HG03045 (cell line): ENCODE measurements at regions not wholly inside any gene's neighbourhood (a gene's known extent, or its start where the extent isn't known, plus 50 kb on each side); places are given as distances from the start of the nearest gene placed in this dataset.
"Not testable (repeated sequence)": the region's sequence is repeated elsewhere in the genome, so short reads cannot be mapped to it uniquely, and the experiment has no call there.

Experiments used
- ATAC-seq: cut with Tn5 transposase; IDR thresholded peaks from one replicate; pipeline ENCODE4 v1.9.1; 2021; ENCODE audit warnings: mild to moderate bottlenecking, moderate library complexity; ENCODE audit not compliant: unreplicated experiment

DNA sequence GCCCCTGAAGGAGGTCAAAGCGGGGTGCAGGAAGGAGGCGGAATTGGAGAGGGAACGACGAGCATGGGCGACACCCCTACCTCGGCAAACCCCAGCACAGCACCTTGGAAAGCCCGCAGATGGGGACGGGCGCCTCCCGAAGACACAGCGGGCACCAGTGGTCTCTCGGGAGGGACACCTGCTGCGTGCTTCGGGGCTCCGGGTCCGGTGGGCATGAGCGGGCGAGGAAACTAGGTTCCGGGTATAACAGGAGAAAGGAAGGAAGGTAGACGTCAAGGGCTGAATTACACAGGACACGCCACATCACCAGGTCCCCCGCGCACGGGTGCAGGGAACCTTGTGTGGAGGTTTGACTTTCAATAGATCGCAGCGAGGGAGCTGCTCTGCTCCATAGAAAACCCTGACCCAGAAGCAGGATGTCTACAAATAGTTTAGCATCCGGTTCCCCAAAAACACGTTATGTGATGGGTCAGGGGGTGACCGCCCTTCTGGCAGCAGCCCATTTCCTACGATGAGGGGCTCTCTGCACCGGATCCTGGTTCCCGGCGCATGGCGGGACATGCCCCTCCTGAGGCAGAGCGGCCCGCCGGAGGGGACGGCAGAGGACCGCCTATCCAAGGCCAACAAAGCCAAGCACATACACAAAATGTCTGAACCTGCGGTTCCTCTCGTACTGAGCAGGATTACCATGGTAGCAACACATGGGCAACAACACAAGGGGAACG, 196.9 kb downstream of the ALG10 start:
- ATAC-seq = peak; percentile 26

DNA sequence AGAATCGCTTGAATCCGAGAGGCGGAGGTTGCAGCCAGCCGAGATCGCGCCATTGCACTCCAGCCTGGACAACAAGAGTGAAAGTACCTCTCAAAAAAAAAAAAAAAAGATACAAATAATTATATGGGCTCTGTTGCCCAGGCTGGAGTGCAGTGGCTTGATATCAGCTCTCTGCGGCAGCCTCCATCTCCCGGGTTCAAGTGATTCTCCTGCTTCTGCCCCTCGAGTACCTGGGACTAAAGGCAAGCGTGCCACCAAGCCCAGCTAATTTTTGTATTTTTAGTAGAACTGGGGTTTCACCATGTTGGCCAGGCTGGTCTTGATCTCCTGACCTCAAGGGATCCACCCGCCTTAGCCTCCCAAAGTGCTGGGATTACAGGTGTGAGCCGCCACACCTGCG, 197.8 kb downstream of the ALG10 start:
- not testable (repeated sequence) for ATAC-seq

DNA sequence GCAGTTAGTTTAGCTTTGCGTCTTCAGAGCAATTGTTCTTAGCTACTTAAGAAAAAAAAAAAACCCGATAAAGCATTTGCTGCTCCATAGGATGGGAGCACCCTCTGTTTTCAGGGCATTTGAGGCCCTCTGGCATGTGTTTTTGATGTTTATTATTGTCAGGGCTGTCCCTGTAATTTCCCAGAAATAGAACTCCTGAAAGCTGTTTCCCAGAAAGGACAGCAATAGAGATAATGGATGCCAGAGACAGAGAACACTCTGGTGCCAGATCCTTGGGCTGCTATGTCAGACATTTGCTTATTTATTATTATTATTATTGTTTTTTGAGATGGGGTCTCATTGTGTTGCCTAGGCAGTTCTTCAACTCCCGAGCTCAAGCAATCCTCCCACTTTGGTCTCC, 201.3 kb downstream of the ALG10 start:
- ATAC-seq = no peak

DNA sequence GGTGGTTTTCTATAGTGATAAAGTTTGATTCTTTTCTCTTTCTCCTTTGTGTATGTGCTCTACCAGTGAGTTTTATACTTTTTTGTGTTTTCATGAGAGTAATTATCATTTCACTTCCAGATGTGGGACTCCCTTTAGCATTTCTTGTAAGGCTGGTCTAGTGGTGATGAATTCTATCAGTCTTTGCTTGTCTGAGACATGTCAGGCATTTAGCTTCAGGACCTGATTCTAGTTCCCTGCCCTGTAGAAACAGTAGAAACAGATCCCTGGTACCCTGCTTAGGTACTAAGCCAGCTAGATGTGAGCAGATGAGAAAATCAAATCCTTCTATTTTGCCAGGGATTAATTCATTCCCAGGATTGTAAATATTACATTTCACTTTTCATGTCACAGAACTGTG, 203.7 kb downstream of the ALG10 start:
- not testable (repeated sequence) for ATAC-seq

DNA sequence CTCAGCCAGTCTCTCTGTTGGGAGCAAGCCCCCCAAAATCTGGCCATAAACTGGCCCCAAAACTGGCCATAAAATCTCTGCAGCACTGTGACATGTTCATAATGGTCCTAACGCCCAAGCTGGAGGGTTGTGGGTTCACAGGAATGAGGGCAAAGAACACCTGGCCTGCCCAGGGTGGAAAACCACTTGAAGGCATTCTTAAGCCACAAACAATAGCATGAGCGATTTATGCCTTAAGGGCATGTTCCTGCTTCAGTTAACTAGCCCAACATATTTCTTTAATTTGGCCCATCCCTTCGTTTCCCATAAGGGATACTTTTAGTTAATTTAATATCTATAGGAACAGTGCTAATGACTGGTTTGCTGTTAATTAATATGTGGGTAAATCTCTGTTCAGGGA, 205.8 kb downstream of the ALG10 start:
- not testable (repeated sequence) for ATAC-seq

DNA sequence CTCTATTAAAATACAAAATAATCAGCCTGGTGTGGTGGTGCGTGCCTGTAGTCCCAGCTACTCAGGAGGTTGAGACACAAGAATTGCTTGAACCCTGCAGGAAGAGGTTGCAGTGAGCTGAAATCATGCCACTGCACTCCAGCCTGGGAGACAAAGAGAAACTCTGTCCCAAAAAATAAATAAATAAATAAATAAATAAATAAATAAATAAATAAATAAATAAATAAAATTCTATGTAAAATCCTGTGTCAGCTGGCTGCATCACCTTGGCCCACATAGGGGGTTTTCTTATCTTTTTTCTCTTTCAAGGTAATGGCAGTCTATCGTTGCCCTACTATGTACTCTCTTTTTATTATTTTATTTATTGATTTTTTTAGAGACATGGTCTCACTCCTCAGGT, 206.7 kb downstream of the ALG10 start:
- ATAC-seq = not testable (repeated sequence)

DNA sequence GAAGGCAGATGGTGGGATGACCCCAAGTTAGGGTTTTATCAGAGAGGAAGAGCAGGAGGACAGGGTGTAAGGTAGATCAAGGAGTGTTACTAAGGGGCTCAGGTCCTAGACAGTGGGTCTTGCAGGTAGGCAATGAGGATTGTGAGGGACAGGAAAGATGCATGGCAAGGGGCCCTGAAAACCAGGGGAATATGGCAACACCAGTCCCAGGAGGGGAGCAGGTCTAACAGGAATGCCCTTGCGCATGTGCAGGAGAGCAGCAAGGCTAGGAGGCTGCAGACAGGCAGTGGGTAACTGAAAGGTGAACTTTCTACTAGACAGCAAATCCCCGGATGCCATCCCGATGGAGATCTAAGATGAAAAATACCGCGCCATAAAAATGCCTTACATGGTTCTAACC, 211.3 kb downstream of the ALG10 start:
- ATAC-seq = no peak

DNA sequence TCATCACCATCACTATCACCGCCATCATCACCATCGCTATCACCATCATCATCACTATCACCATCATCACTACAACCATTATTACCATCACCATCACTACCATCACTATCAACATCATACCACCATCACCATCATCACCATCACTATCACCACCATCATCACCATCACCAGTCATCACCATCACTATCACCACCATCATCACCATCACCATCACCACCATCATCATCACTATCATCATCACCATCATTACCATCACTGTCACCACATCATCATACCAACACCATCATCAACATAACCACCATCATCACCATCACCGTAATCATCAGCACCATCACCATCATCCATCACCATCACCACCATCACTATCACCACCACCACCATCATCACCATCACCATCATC, 213.8 kb downstream of the ALG10 start:
- ATAC-seq = no peak

DNA sequence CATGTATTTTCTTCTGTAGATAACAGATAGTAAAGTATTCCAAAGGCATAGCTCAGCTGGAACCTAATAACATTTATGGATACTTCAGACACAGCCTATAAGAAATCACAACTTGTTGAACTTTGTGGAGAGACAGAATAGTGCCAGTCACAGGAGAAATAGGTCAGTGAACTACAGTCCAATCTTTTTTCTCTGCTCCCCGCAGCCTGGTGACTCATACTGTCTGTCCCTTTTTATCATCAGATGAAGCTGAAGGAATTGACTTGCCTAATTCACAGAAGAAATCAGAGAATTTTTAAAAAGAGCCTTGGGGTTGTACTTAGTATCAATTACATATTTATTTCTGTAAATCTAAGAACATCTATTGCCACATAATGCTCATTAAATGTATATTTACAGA, 222.3 kb downstream of the ALG10 start:
- no peak for ATAC-seq

DNA sequence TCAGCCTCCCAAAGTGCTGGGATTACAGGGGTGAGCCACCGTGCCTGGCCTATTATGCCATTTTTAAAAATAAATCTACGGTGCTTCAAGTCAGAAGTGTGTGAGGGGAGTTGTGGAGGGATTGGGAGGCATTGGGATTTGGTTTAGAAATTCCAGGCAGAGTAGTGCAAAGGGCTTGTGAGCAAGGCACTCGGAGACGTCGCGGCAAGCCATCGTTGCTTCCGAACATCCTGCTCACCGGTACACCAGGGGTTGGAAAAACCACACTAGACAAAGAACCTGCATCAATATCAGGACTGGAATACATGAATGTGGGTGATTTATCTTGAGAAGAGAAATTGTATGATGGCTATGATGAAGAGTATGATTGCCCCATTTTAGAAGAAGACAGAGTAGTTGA, 227.0 kb downstream of the ALG10 start:
- no peak for ATAC-seq

DNA sequence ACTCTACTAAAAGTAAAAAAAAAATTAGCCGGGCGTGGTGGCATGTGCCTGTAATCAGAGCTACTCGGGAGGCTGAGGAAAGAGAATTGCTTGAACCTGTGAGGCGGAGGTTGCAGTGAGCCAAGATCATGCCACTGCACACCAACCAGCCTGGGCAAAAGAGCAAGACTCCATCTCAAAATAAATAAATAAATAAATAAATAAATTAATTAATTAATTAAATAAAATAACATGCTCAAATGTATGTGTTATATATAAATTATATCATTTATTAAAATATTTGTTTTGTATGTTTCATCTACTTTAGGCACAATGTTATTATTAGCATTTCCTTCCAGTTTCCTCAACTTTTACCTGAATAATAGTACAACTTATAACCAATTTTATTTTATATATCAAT, 229.6 kb downstream of the ALG10 start:
- not testable (repeated sequence) for ATAC-seq

DNA sequence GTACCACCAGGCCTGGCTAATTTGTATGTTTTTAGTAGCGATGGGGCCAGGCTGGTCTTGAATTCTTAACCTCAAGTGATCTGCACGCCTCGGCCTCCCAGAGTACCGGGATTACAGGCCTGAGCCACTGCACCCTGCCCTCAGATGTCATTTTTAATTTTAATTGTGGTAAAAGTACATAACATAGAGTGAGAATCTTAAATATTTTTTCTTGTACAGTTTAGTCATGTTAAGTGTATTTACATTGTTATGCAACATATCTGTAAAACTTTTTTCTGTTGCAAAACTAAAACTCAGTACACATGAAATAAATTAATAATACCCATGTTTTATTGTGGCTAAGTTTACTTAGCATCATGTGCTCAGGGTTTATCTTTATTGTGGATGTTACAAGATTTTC, 231.4 kb downstream of the ALG10 start:
- no peak for ATAC-seq

DNA sequence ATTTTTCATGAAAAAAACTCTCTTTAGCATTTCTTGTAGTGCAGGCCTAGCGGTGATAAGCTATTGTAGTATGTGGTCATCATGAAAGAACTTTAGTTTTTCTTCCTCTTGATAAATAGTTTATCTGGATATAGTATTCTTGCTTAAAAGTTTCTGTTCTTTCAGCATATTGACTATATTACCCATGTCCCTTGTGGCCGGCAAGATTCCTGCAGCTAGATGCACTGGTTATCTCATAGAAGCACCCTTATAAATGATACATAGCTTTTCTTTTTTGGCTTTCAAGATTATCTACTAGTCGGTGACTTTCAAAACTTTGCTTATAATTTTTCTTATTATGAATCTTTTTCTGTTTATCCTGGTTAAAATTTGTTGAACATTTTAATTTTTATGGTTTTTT, 234.8 kb downstream of the ALG10 start:
- no peak for ATAC-seq

DNA sequence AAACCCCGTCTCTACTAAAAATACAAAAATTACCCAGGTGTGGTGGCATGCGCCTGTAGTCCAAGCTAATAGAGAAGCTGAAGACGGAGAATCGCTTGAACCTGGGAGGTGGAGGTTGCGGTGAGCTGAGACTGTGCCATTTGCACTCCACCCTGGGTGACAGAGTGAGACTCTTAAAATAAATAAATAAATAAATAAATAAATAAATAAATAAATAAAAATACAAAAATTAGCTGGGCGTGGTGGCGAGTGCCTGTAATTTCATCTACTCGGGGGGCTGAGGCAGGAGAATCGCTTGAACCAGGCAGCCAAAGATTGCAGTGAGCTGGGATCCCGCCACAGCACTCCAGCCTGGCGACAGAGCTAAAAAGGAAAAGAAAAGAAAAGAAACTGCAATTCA, 239.8 kb downstream of the ALG10 start:
- not testable (repeated sequence) for ATAC-seq

DNA sequence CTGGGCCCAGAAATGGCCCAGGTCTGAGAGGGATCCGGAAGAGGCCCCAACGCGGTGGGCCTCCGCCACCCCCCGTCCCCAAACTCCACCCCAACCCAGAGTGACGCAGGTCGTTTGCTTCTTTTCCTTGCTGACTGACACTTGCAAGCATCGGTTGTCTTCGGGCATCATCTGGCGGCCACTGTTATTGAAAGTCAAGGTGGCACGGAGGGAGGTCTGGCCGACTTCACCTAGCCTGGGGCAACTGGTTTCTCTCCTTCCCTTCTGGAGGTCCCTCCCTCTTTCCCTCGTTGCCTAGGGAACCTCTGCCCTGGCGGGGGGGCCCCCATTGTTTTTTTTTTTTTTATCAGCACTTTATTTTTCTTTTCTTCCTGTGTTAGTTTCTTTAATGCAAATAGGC, 241.8 kb downstream of the ALG10 start:
- ATAC-seq = no peak

DNA sequence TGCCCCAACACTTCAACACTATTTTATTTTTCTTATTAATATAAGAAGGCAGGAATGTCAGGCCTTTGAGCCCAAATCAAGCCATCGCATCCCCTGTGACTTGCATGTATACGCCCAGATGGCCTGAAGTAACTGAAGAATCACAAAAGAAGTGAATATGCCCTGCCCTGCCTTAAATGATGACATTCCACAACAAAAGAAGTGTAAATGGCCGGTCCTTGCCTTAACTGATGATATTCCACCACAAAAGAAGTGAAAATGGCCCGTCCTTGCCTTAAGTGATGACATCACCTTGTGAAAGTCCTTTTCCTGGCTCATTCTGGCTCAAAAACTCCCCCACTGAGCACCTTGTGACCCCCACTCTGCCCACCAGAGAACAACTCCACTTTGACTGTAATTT, 251.4 kb downstream of the ALG10 start:
- ATAC-seq = not testable (repeated sequence)

DNA sequence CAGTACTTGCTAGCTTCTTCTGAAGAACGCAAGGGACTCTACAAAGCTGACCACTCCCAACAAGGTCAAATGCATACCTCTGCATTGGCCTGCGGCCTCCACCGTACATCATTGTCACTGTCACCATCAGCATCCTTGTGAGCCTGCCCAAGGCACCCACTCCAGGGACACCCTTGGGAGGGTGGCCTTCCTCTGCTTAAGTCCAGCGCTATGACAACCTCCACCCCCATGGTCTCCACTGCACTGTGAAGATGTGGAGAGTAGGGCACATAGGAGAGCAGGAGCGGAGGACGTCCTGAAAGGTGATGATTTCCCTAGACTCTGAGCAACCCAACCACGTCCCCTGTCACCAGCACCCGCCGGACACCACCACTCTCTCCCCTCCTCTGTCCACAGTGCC, 252.8 kb downstream of the ALG10 start:
- no peak for ATAC-seq

DNA sequence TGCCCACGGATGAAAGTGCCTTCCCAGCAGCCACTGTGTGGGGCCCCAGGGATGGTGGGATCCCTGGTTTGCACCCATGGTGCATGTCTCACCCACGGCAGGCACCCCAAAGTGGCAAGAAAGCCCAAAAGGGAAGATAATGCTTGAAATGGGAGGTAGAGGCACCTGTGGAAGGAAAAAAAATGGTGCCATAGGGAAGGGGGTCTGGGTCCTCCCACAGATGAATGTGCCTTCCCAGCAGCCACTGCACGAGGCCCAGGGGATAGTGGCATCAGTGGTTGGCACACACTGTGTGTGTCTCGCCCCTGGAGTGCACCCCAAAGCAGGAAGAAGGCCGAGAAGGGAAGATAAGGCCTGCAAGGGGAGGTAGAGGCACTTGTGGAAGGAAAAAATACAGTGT, 264.2 kb downstream of the ALG10 start:
- no peak for ATAC-seq

DNA sequence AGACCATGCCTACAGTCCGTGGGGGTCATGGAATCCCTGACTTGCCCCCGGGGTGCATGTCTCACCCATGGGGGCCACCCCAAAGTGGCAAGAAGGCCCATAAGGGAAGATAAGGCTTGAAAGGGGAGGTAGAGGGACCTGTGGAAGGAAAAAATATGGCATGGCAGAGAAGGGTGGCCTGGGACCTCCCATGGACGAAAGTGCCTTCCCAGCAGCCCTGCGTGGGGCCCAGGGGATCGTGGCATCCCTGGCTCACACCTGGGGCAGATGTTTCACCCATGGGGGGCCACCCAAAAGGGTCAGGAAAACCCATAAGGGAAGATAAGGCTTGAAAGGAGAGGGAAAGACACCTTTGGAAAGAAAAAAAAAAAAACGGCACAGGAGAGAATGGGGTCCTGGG, 264.6 kb downstream of the ALG10 start:
- no peak for ATAC-seq

DNA sequence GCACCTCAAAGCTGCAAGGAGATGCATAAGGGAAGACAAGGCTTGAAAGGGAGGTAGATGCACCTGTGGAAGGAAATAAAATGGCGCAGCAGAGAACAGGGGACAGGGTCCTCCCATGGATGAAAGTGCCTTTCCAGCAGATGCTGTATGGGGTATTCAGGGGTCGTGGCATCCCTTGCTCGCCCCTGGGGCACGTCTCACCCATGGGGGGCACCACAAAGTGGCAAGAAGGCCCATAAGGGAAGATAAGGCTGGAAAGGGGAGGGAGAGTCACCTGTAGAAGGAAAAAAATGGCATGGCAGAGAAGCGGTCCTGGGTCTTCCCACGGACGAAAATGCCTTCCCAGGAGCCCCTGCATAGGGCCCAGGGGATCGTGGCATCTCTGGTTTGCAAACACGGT, 265.1 kb downstream of the ALG10 start:
- ATAC-seq = no peak

DNA sequence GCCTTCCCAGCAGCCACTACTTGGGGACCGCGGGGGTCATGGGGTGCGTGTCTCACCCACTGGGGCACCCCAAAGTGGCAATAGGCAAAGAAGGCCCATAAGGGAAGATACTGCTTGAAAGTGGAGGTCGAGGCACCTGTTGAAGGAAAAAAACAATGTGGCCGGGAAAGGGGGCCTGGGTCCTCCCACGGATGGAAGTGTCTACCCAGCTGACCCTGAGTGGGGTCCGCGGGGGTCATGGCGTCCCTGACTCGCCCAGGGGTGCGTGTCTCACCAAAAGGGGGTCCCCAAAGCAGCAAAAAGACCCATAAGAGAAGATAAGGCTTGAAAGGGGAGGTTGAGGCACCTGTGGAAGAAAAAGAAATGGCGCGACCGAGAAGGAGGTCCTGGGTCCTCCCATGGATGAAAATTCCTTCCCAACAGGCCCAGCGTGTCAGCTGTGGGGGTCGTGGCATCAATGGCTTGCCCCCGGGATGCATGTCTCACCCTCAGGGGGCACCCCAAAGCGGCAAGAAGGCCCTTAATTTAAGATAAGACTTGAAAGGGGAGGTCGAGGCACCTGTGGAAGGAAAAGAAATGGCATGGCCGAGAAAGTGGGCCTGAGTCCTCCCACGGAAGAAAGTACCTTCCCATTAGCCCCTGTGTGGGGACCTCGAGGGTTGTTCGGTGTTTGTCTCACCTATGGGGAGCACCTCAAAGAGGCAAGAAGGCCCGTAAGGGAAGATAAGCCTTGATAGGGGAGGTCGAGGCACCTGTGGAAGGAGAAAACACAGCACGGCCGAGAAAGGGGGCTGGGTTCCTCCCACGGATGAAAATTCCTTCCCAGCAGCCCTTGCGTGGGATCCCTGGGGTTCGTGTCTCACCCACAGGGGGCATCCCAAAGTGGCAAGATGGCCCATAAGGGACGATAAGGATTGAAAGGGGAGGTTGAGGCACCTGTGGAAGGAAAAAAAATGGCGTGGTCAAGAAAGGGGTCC, 266.0 kb downstream of the ALG10 start:
- ATAC-seq = no peak

DNA sequence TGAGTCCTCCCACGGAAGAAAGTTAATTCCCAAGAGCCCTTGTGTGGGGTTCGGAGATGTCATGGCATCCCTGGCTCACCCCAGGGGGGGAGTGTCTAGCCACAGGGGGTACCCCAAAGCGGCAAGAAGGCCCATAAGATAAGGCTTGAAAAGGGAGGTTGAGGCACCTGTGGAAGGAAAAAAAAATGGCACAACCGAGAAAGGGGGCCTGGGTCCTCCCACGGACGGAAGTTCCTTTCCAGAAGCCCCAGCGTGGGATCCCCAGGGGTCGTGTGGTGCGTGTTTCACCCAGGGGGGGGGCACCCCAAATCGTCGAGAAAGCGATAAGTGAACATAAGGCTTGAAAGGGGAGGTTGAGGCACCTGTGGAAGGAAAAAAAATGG, 266.7 kb downstream of the ALG10 start:
- no peak for ATAC-seq
